ENCODE measurements at regions not wholly inside any gene's neighbourhood (a gene's known extent, or its start where the extent isn't known, plus 50 kb on each side); places are given as distances from the start of the nearest gene placed in this dataset.
"Not testable (repeated sequence)": the region's sequence is repeated elsewhere in the genome, so short reads cannot be mapped to it uniquely, and the experiment has no call there.

DNA sequence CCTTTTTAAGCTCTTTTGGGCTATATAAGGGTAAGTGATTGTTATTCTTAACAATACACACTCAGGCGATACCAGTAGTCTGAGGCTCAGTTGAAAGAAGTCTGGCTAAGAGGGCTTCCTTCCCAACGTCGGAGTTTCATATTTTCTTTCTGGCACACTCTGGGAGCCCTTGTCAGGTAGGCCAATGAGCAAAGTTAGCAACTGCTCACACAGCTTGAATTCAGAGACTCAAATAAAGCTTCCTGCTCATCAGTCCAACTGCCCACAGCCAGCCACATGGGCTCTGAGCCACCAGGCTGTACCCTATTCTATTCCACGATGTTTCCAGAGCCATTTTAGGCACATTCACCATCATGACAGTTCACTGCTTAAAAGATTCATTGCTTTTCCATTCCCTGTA is 155.1 kb upstream of the TBL1XR1 start:
- Mint-ChIP-seq H3K4me3 (no peak overlapping the region), H3K27ac (peak overlapping the region; percentile 79), H3K27me3 (no peaks in the 10 kb centered on the region), H3K9me3 (ENCODE audit: insufficient read depth) (no peaks in the 10 kb centered on the region), H3K4me1 (peaks cover 70% of the 10 kb centered on the region)
- DNase-seq = no peak
- TF ChIP-seq, protein P1, sequence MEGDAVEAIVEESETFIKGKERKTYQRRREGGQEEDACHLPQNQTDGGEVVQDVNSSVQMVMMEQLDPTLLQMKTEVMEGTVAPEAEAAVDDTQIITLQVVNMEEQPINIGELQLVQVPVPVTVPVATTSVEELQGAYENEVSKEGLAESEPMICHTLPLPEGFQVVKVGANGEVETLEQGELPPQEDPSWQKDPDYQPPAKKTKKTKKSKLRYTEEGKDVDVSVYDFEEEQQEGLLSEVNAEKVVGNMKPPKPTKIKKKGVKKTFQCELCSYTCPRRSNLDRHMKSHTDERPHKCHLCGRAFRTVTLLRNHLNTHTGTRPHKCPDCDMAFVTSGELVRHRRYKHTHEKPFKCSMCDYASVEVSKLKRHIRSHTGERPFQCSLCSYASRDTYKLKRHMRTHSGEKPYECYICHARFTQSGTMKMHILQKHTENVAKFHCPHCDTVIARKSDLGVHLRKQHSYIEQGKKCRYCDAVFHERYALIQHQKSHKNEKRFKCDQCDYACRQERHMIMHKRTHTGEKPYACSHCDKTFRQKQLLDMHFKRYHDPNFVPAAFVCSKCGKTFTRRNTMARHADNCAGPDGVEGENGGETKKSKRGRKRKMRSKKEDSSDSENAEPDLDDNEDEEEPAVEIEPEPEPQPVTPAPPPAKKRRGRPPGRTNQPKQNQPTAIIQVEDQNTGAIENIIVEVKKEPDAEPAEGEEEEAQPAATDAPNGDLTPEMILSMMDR (IDR thresholded peaks at IDR 0.05) = no peak
- TF ChIP-seq EZH2 (IDR thresholded peaks at IDR 0.05; ENCODE audit: borderline replicate concordance, insufficient read depth, low read depth, low read length, poor library complexity, severe bottlenecking) = no peak
- ChIA-PET POLR2A (no interaction called here), CTCF (interaction anchor here (0.7 to 1.1 kb wide), 2 partner anchors 9 to 206 kb away, joined by 3 read pairs; no protein-coding TSS in a partner anchor)
- H3K9me3 ChIP-seq (ENCODE audit: control extremely low read depth in 1 of 3, control insufficient read depth in 2 of 3, insufficient read depth in 1 of 3, low read length in 2 of 3) = no peaks in the 10 kb centered on the region
- H3K4me2 ChIP-seq (replicated peaks; ENCODE audit: low read depth, low read length, poor library complexity, severe bottlenecking) = peak overlapping the region; percentile 70
- no peaks in the 10 kb centered on the region for H3K27me3 ChIP-seq (replicated peaks in 1 of 4; ENCODE audit: control extremely low read depth in 1 of 4, control insufficient read depth in 3 of 4, insufficient read depth in 4 of 4, low read length in 3 of 4)
- intact Hi-C loops (cut with micrococcal nuclease) = loop anchor here (10.0 kb wide), 1 partner anchor 48 kb away; no protein-coding TSS in a partner anchor
- 71% methylated on average over 3 of the region's 4 CpGs for WGBS (ENCODE audit: insufficient coverage)
- H3K36me3 ChIP-seq (replicated peaks in 1 of 2; ENCODE audit: control extremely low read depth in 1 of 2, control insufficient read depth in 1 of 2, extremely low read depth in 1 of 2, insufficient read depth in 2 of 2, low read length in 1 of 2) = no peaks in the 10 kb centered on the region
- no peak for ATAC-seq (ENCODE audit: low read depth)
- peak overlapping the region; percentile 9 to 86 for H3K27ac ChIP-seq (ENCODE audit: low read length in 2 of 2)
- H3K4me1 ChIP-seq (ENCODE audit: control insufficient read depth in 2 of 2, insufficient read depth in 2 of 2, low read length in 2 of 2) = peaks cover 54 to 62% of the 10 kb centered on the region in 2 donors
- no peaks in the 10 kb centered on the region for H3K79me2 ChIP-seq (ENCODE audit: control insufficient read depth, insufficient read depth, low read length)
- no peak overlapping the region for H3K9ac ChIP-seq (ENCODE audit: low read length)
- no peaks in the 10 kb centered on the region for H4K20me1 ChIP-seq (ENCODE audit: control insufficient read depth, insufficient read depth, low read length, poor library complexity, severe bottlenecking)
- H2AFZ ChIP-seq (ENCODE audit: insufficient read depth, low read depth, low read length, poor library complexity, severe bottlenecking) = no peak overlapping the region
- H3K4me3 ChIP-seq (ENCODE audit: control extremely low read depth in 1 of 5, extremely low read depth in 1 of 5, insufficient read depth in 1 of 5, low read depth in 2 of 5, low read length in 4 of 5) = peak overlapping the region in 1 of 5 experiments; percentile 46

DNA sequence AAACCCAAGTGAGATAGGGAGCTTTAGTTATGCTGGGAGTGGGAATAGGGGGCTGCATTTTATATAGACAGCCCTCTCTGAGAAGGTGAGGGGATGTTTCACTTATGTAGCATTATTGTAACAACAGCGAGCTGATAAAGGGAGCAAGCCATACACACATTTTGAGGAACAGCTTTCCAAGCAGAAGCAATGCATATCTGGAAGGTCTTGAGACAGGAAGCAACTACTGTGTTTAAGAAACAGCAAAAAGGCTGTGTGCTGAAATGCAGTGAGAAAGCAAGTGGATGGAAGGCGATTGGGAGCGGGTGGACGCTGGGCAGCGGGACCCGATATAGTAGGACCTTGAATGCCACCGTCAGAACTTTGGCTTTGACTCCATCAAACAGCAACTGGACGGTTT is 155.9 kb upstream of the TBL1XR1 start:
- no peak overlapping the region for H3K27ac Mint-ChIP-seq
- Histone ChIP-seq H3K4me2 (replicated peaks; ENCODE audit: low read depth, low read length, poor library complexity, severe bottlenecking) (no peak overlapping the region), H3K4me3 (ENCODE audit: control extremely low read depth in 1 of 5, extremely low read depth in 1 of 5, insufficient read depth in 1 of 5, low read depth in 2 of 5, low read length in 4 of 5) (no peak overlapping the region), H3K4me1 (ENCODE audit: control insufficient read depth in 2 of 2, insufficient read depth in 2 of 2, low read length in 2 of 2) (peaks cover 59 to 63% of the 10 kb centered on the region in 2 donors), H3K9ac (ENCODE audit: low read length) (no peak overlapping the region), H3K36me3 (replicated peaks in 1 of 2; ENCODE audit: control extremely low read depth in 1 of 2, control insufficient read depth in 1 of 2, extremely low read depth in 1 of 2, insufficient read depth in 2 of 2, low read length in 1 of 2) (no peaks in the 10 kb centered on the region), H3K9me3 (ENCODE audit: control extremely low read depth in 1 of 3, control insufficient read depth in 2 of 3, insufficient read depth in 1 of 3, low read length in 2 of 3) (no peaks in the 10 kb centered on the region), H2AFZ (ENCODE audit: insufficient read depth, low read depth, low read length, poor library complexity, severe bottlenecking) (no peak overlapping the region), H3K27ac (ENCODE audit: low read length in 2 of 2) (no peak overlapping the region), H3K79me2 (ENCODE audit: control insufficient read depth, insufficient read depth, low read length) (no peaks in the 10 kb centered on the region), H3K27me3 (replicated peaks in 1 of 4; ENCODE audit: control extremely low read depth in 1 of 4, control insufficient read depth in 3 of 4, insufficient read depth in 4 of 4, low read length in 3 of 4) (no peaks in the 10 kb centered on the region), H4K20me1 (ENCODE audit: control insufficient read depth, insufficient read depth, low read length, poor library complexity, severe bottlenecking) (no peaks in the 10 kb centered on the region)
- no peaks in the 10 kb centered on the region for H3K27me3 Mint-ChIP-seq
- no peak overlapping the region for H3K4me3 Mint-ChIP-seq
- WGBS (ENCODE audit: insufficient coverage) = 83% methylated on average over 7 of the region's 8 CpGs
- intact Hi-C loops (cut with micrococcal nuclease) = loop anchor here (10.0 kb wide), 1 partner anchor 48 kb away; no protein-coding TSS in a partner anchor
- no peaks in the 10 kb centered on the region for H3K9me3 Mint-ChIP-seq (ENCODE audit: insufficient read depth)
- TF ChIP-seq, protein P1 (IDR thresholded peaks at IDR 0.05) = no peak
- TF ChIP-seq EZH2 (IDR thresholded peaks at IDR 0.05; ENCODE audit: borderline replicate concordance, insufficient read depth, low read depth, low read length, poor library complexity, severe bottlenecking) = no peak
- ChIA-PET CTCF (interaction anchor here (0.7 kb wide), 1 partner anchor 207 kb away, joined by 3 read pairs; no protein-coding TSS in a partner anchor), POLR2A (no interaction called here)
- peaks cover 72% of the 10 kb centered on the region for H3K4me1 Mint-ChIP-seq
- ATAC-seq (ENCODE audit: low read depth) (no peak), DNase-seq (no peak)

DNA sequence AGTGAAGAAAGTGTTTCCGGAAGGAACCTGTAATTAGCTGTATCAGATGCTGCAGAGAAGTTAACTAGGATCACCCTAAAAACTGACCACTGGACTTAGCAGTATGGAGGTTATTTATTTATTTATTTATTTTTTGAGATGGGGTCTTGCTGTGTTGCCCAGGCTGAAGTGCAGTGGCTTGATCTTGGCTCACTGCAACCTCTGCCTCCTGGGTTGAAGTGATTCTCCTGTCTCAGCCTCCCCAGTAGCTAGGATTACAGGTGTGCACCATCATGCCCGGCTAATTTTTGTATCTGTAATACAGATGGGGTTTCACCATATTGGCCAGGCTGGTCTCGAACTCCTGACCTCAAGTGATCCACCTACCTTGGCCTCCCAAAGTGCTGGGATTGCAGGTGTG is 156.6 kb upstream of the TBL1XR1 start:
- H3K9ac ChIP-seq (ENCODE audit: low read length); H3K27ac Mint-ChIP-seq; ATAC-seq (ENCODE audit: low read depth); H3K27ac ChIP-seq (ENCODE audit: low read length in 2 of 2); H3K4me3 ChIP-seq (ENCODE audit: control extremely low read depth in 1 of 5, extremely low read depth in 1 of 5, insufficient read depth in 1 of 5, low read depth in 2 of 5, low read length in 4 of 5); POLR2A ChIA-PET; H4K20me1 ChIP-seq (ENCODE audit: control insufficient read depth, insufficient read depth, low read length, poor library complexity, severe bottlenecking); H3K9me3 Mint-ChIP-seq (ENCODE audit: insufficient read depth); DNase-seq; H3K4me2 ChIP-seq (replicated peaks; ENCODE audit: low read depth, low read length, poor library complexity, severe bottlenecking); H3K4me3 Mint-ChIP-seq; H3K79me2 ChIP-seq (ENCODE audit: control insufficient read depth, insufficient read depth, low read length); H2AFZ ChIP-seq (ENCODE audit: insufficient read depth, low read depth, low read length, poor library complexity, severe bottlenecking); H3K9me3 ChIP-seq (ENCODE audit: control extremely low read depth in 1 of 3, control insufficient read depth in 2 of 3, insufficient read depth in 1 of 3, low read length in 2 of 3); H3K36me3 ChIP-seq (replicated peaks in 1 of 2; ENCODE audit: control extremely low read depth in 1 of 2, control insufficient read depth in 1 of 2, extremely low read depth in 1 of 2, insufficient read depth in 2 of 2, low read length in 1 of 2); H3K27me3 Mint-ChIP-seq; H3K27me3 ChIP-seq (replicated peaks in 1 of 4; ENCODE audit: control extremely low read depth in 1 of 4, control insufficient read depth in 3 of 4, insufficient read depth in 4 of 4, low read length in 3 of 4): not testable (repeated sequence)
- peaks cover 75% of the 10 kb centered on the region for H3K4me1 Mint-ChIP-seq
- intact Hi-C loops (cut with micrococcal nuclease) = loop anchor here (10.0 kb wide), 1 partner anchor 49 kb away; no protein-coding TSS in a partner anchor
- H3K4me1 ChIP-seq (ENCODE audit: control insufficient read depth in 2 of 2, insufficient read depth in 2 of 2, low read length in 2 of 2) = peaks cover 61 to 63% of the 10 kb centered on the region in 2 donors
- 93% methylated on average over 3 of the region's 3 CpGs for WGBS (ENCODE audit: insufficient coverage)
- CTCF ChIA-PET = interaction anchor here (0.5 to 0.9 kb wide), 2 partner anchors 11 to 34 kb away, joined by 3 read pairs; no protein-coding TSS in a partner anchor
